Mesenchymal stem cell (in vitro differentiated cells and primary cell): ENCODE measurements at regions not wholly inside any gene's neighbourhood (a gene's known extent, or its start where the extent isn't known, plus 50 kb on each side); places are given as distances from the start of the nearest gene placed in this dataset.

Source experiments
- DNase-seq: peaks from one replicate; pipeline ENCODE4 v3.0.0-alpha.2; 2013
- H2AFZ ChIP-seq: one replicate; pipeline ENCODE4 v1.6.1; 2013; ENCODE audit warnings: low read depth, mild to moderate bottlenecking, control low read depth, inconsistent platforms, low read length, moderate library complexity
- H2AK5ac ChIP-seq: 2 replicates; pipeline ENCODE4 v1.6.1; 2013; ENCODE audit warnings: low read length, moderate library complexity, mild to moderate bottlenecking, inconsistent platforms; ENCODE audit not compliant: severe bottlenecking
- H2BK120ac ChIP-seq: one replicate; pipeline ENCODE4 v1.6.1; 2013; ENCODE audit warnings: low read depth, mild to moderate bottlenecking, inconsistent platforms, low read length, moderate library complexity
- H2BK12ac ChIP-seq, 2 experiments: one replicate each; pipeline ENCODE4 v1.6.1; 2013; ENCODE audit warnings: inconsistent platforms in 2 of 2, low read length in 2 of 2, mild to moderate bottlenecking in 2 of 2, moderate library complexity in 2 of 2, control low read depth in 1 of 2
- H2BK15ac ChIP-seq: one replicate; pipeline ENCODE4 v1.6.1; 2013; ENCODE audit warnings: mild to moderate bottlenecking, low read depth, inconsistent platforms; ENCODE audit not compliant: poor library complexity, severe bottlenecking
- H2BK5ac ChIP-seq: 2 replicates; pipeline ENCODE4 v1.6.1; 2013; ENCODE audit warnings: low read depth, mild to moderate bottlenecking, low read length, control low read depth, inconsistent platforms; ENCODE audit not compliant: poor library complexity, severe bottlenecking
- H3K14ac ChIP-seq, 2 experiments: one replicate each; pipeline ENCODE4 v1.6.1; 2013; ENCODE audit warnings: inconsistent platforms in 2 of 2, low read length in 2 of 2, control low read depth in 1 of 2, mild to moderate bottlenecking in 1 of 2, moderate library complexity in 1 of 2
- H3K18ac ChIP-seq, 2 experiments: one replicate each; pipeline ENCODE4 v1.6.1; 2013; ENCODE audit warnings: inconsistent platforms in 2 of 2, low read length in 2 of 2, control low read depth in 1 of 2, low read depth in 1 of 2, mild to moderate bottlenecking in 1 of 2
- H3K23ac ChIP-seq, 2 experiments: one replicate each; pipeline ENCODE4 v1.6.1; 2013; ENCODE audit warnings: inconsistent platforms in 2 of 2, low read length in 2 of 2, mild to moderate bottlenecking in 2 of 2, moderate library complexity in 2 of 2, control low read depth in 1 of 2
- H3K27ac ChIP-seq: 2 replicates; pipeline ENCODE4 v1.5.1; 2013; ENCODE audit warnings: mild to moderate bottlenecking, moderate library complexity, low read length, control low read depth, inconsistent platforms; ENCODE audit not compliant: poor library complexity, severe bottlenecking
- H3K27me3 ChIP-seq, 2 experiments: 2 replicates each; pipeline versions ENCODE4 v1.6.1 to v1.7.0; 2013; ENCODE audit warnings: low read length in 2 of 2, mild to moderate bottlenecking in 2 of 2, moderate library complexity in 2 of 2, control low read depth in 1 of 2, inconsistent platforms in 1 of 2; ENCODE audit not compliant: control insufficient read depth in 1 of 2, insufficient read depth in 1 of 2
- H3K36me3 ChIP-seq, 2 experiments: 2 replicates each; pipeline versions ENCODE4 v1.6.1 to v1.7.0; 2013; ENCODE audit warnings: low read length in 2 of 2, control low read depth in 1 of 2, inconsistent platforms in 1 of 2, low read depth in 1 of 2, mild to moderate bottlenecking in 1 of 2; ENCODE audit not compliant: insufficient read depth in 2 of 2, control insufficient read depth in 1 of 2
- H3K4ac ChIP-seq, 2 experiments: one replicate each; pipeline ENCODE4 v1.6.1; 2013; ENCODE audit warnings: inconsistent platforms in 2 of 2, low read length in 2 of 2, mild to moderate bottlenecking in 2 of 2, moderate library complexity in 2 of 2, control low read depth in 1 of 2, low read depth in 1 of 2
- H3K4me1 ChIP-seq: 2 replicates; pipeline ENCODE4 v1.6.1; 2013; ENCODE audit warnings: low read depth, low read length, control low read depth; ENCODE audit not compliant: control insufficient read depth, insufficient read depth
- H3K4me2 ChIP-seq: 2 replicates; pipeline ENCODE4 v1.6.1; 2013; ENCODE audit warnings: low read length, mild to moderate bottlenecking, inconsistent platforms; ENCODE audit not compliant: poor library complexity, severe bottlenecking
- H3K4me3 ChIP-seq, 2 experiments: 2 replicates each; pipeline versions ENCODE4 v1.5.1 to v1.7.0; 2013; ENCODE audit warnings: low read length in 2 of 2, mild to moderate bottlenecking in 2 of 2, control low read depth in 1 of 2, low read depth in 1 of 2; ENCODE audit not compliant: insufficient read depth in 1 of 2
- H3K79me1 ChIP-seq: replicated peaks from 2 replicates; pipeline ENCODE4 v1.6.1; 2013; ENCODE audit warnings: mild to moderate bottlenecking, control low read depth, low read length, inconsistent platforms; ENCODE audit not compliant: poor library complexity, severe bottlenecking
- H3K9ac ChIP-seq: 2 replicates; pipeline ENCODE4 v1.7.0; 2013; ENCODE audit warnings: mild to moderate bottlenecking, low read length, moderate library complexity
- H3K9me3 ChIP-seq: 2 replicates; pipeline ENCODE4 v1.7.0; 2013; ENCODE audit warnings: mild to moderate bottlenecking, low read length; ENCODE audit not compliant: control insufficient read depth
- H4K8ac ChIP-seq: one replicate; pipeline ENCODE4 v1.6.1; 2013; ENCODE audit warnings: inconsistent platforms, mild to moderate bottlenecking, low read length, moderate library complexity
- H4K91ac ChIP-seq: one replicate; pipeline ENCODE4 v1.6.1; 2013; ENCODE audit warnings: mild to moderate bottlenecking, low read length, inconsistent platforms
- WGBS: methylation state at CpG from one replicate; pipeline ENCODE4 v1.1.7; 2013; ENCODE audit warnings: mixed read lengths; 5-methylcytosine and 5-hydroxymethylcytosine counted together

DNA sequence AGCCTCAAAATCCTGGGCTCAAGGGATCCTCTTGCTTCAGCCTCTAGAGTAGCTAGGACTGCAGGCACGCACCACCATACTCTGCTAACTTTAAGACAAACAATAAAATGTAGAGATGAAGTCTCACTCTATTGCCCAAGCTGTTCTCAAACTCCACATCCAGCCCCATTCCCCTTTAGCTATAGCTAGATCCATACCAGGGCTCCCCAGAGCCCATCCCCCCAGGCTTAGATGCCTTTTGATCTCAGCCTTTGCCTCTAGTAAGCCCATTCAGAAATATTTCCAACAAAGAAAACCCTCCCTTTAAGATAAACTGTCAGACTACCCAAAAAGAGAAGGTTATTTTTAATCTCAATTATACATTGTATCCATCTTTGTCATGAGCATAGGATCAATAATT, 325.4 kb downstream of the CHRM3 start:
- Histone ChIP-seq H3K4me1 (no peaks in the 10 kb centered on the region), H3K9me3 (no peaks in the 10 kb centered on the region), H4K91ac (no peak overlapping the region), H3K27ac (no peak overlapping the region), H2AK5ac (no peak overlapping the region), H3K27me3 (no peaks in the 10 kb centered on the region), H4K8ac (no peak overlapping the region), H3K36me3 (no peaks in the 10 kb centered on the region), H3K4ac (no peak overlapping the region), H3K14ac (no peak overlapping the region), H2BK120ac (no peak overlapping the region), H3K9ac (no peak overlapping the region), H2BK12ac (no peak overlapping the region), H3K18ac (no peak overlapping the region), H3K4me3 (no peak overlapping the region), H3K23ac (no peak overlapping the region), H2BK15ac (no peak overlapping the region), H2BK5ac (no peak overlapping the region), H3K4me2 (no peak overlapping the region), H2AFZ (no peak overlapping the region), H3K79me1 (no peaks in the 10 kb centered on the region)
- 69% methylated on average over 1 of the region's 1 CpG for WGBS
- no peak for DNase-seq

- Histone ChIP-seq H3K4me2 (no peak overlapping the region), H3K4ac (no peak overlapping the region), H4K91ac (no peak overlapping the region), H2BK15ac (no peak overlapping the region), H2AK5ac (no peak overlapping the region), H3K23ac (no peak overlapping the region), H2BK5ac (no peak overlapping the region), H3K18ac (no peak overlapping the region), H2BK12ac (no peak overlapping the region), H3K27ac (no peak overlapping the region), H3K4me1 (no peaks in the 10 kb centered on the region), H2AFZ (no peak overlapping the region), H3K9me3 (no peaks in the 10 kb centered on the region), H3K9ac (no peak overlapping the region), H3K4me3 (no peak overlapping the region), H3K27me3 (peaks cover 0 to 3% of the 10 kb centered on the region in 2 experiments), H4K8ac (no peak overlapping the region), H2BK120ac (no peak overlapping the region), H3K36me3 (no peaks in the 10 kb centered on the region), H3K14ac (no peak overlapping the region), H3K79me1 (no peaks in the 10 kb centered on the region)
- no peak for DNase-seq
- WGBS, result 85% methylated on average over 6 of the region's 8 CpGs
Observed at GRCh38 chr1:239717097-239717917, 330.9 kb downstream of the CHRM3 start.

- H3K18ac ChIP-seq, result no peak overlapping the region
- 92% methylated on average over 1 of the region's 1 CpG for WGBS
Observed at GRCh38 chr1:239717918-239718184, 331.5 kb downstream of the CHRM3 start.

GRCh38 chr1:239718571-239718970, 332.2 kb downstream of the CHRM3 start:
- no peak overlapping the region for H2BK12ac ChIP-seq

More at GRCh38 chr1:239717918-239718184, 331.5 kb downstream of the CHRM3 start:
- Histone ChIP-seq H4K91ac (no peak overlapping the region), H3K4me2 (no peak overlapping the region), H3K27me3 (peaks cover 0 to 3% of the 10 kb centered on the region in 2 experiments), H2BK15ac (no peak overlapping the region), H3K9ac (no peak overlapping the region), H2AK5ac (no peak overlapping the region), H3K36me3 (no peaks in the 10 kb centered on the region), H3K4ac (no peak overlapping the region), H4K8ac (no peak overlapping the region), H3K79me1 (no peaks in the 10 kb centered on the region), H2AFZ (no peak overlapping the region), H3K9me3 (no peaks in the 10 kb centered on the region), H2BK12ac (no peak overlapping the region), H2BK5ac (no peak overlapping the region), H3K27ac (no peak overlapping the region), H3K4me3 (no peak overlapping the region), H3K4me1 (no peaks in the 10 kb centered on the region), H2BK120ac (no peak overlapping the region), H3K14ac (no peak overlapping the region), H3K23ac (no peak overlapping the region)
- DNase-seq, result no peak

More at GRCh38 chr1:239718571-239718970, 332.2 kb downstream of the CHRM3 start:
- Histone ChIP-seq H3K14ac (no peak overlapping the region), H3K4me2 (no peak overlapping the region), H3K23ac (no peak overlapping the region), H2BK15ac (no peak overlapping the region), H4K8ac (no peak overlapping the region), H4K91ac (no peak overlapping the region), H3K4me1 (no peaks in the 10 kb centered on the region), H3K27me3 (peaks cover 0 to 3% of the 10 kb centered on the region in 2 experiments), H2AFZ (no peak overlapping the region), H3K9ac (no peak overlapping the region), H2BK5ac (no peak overlapping the region), H3K79me1 (no peaks in the 10 kb centered on the region), H2AK5ac (no peak overlapping the region), H3K9me3 (no peaks in the 10 kb centered on the region), H3K4me3 (no peak overlapping the region), H3K4ac (no peak overlapping the region), H3K18ac (no peak overlapping the region), H3K27ac (no peak overlapping the region), H2BK120ac (no peak overlapping the region), H3K36me3 (no peaks in the 10 kb centered on the region)
- WGBS, result no CpG with 5 or more reads among the region's 1 CpG
- no peak for DNase-seq
